Testis (tissue), 2 donors: ENCODE measurements at regions not wholly inside any gene's neighbourhood (a gene's known extent, or its start where the extent isn't known, plus 50 kb on each side); places are given as distances from the start of the nearest gene placed in this dataset.

Experiments
- DNase-seq: peaks from one replicate; pipeline ENCODE4 v3.0.0-alpha.2; 2019
- H3K27ac ChIP-seq, 2 donors: fragments of 200-600 bp; sonication (generic); one replicate each; pipeline ENCODE4 v1.5.1; 2019
- H3K27me3 ChIP-seq: fragments of 200-600 bp; sonication (generic); one replicate; pipeline ENCODE4 v1.5.1; 2019
- H3K36me3 ChIP-seq: fragments of 200-600 bp; sonication (generic); one replicate; pipeline ENCODE4 v1.5.1; 2017; ENCODE audit warnings: low read depth; ENCODE audit errors: missing control alignments
- H3K4me1 ChIP-seq: fragments of 200-600 bp; sonication (generic); one replicate; pipeline ENCODE4 v1.5.1; 2019
- H3K4me3 ChIP-seq, 2 donors: fragments of 200-600 bp; sonication (generic); one replicate each; pipeline ENCODE4 v1.5.1; 2017 to 2019
- H3K9me3 ChIP-seq: fragments of 200-600 bp; sonication (generic); one replicate; pipeline ENCODE4 v1.5.1; 2017
- CTCF ChIP-seq, 3 experiments: fragments of 450-650 bp in 2 of 3; fragments of 200-600 bp in 1 of 3; sonication (generic) in 1 of 3; IDR thresholded peaks; one replicate each; pipeline ENCODE4 v1.5.1; 2016 to 2019; ENCODE audit warnings: antibody characterized with exemption in 3 of 3, mild to moderate bottlenecking in 2 of 3, moderate library complexity in 1 of 3
- POLR2A ChIP-seq: fragments of 450-650 bp; IDR thresholded peaks from one replicate; pipeline ENCODE4 v1.6.1; 2017; ENCODE audit warnings: antibody characterized with exemption, mild to moderate bottlenecking, moderate library complexity
- WGBS, 2 donors: methylation state at CpG; one replicate each; pipeline ENCODE4 v1.1.5; 2018; 5-methylcytosine and 5-hydroxymethylcytosine counted together
- intact Hi-C: fragments of 100-400 bp; cut with DNase I; formaldehyde crosslinking; loops from one replicate; pipeline ENCODE4 v1.15.1; 2023; ENCODE audit warnings: low total_unique reads

GRCh38 chr4:136524039-136524438 is 1008.3 kb downstream of the PCDH18 start:
- WGBS, 2 donors = 93 to 100% methylated on average over 1 to 2 of the region's 2 CpGs
- intact Hi-C loops = no loop called here
- Histone ChIP-seq H3K9me3 (no peaks in the 10 kb centered on the region), H3K4me1 (no peaks in the 10 kb centered on the region), H3K36me3 (no peaks in the 10 kb centered on the region), H3K27me3 (no peaks in the 10 kb centered on the region), H3K27ac (no peak overlapping the region), H3K4me3 (no peak overlapping the region)
- no peak for TF ChIP-seq POLR2A
- no peak for TF ChIP-seq CTCF (IDR thresholded peaks at IDR 0.05)
- DNase-seq = no peak

- H3K27ac ChIP-seq = no peak overlapping the region
- intact Hi-C loops = no loop called here
- no peaks in the 10 kb centered on the region for H3K27me3 ChIP-seq
- H3K36me3 ChIP-seq = no peaks in the 10 kb centered on the region
- WGBS, 2 donors = 67 to 73% methylated on average over 3 of the region's 3 CpGs
- DNase-seq = no peak
- H3K4me3 ChIP-seq = no peak overlapping the region
- no peaks in the 10 kb centered on the region for H3K9me3 ChIP-seq
- no peaks in the 10 kb centered on the region for H3K4me1 ChIP-seq
- TF ChIP-seq CTCF (IDR thresholded peaks at IDR 0.05) (no peak), POLR2A (no peak)
Observed at GRCh38 chr4:136516371-136516770, 1015.9 kb downstream of the PCDH18 start.

- H3K4me1 ChIP-seq = no peaks in the 10 kb centered on the region
- H3K9me3 ChIP-seq = no peaks in the 10 kb centered on the region
- H3K36me3 ChIP-seq = no peaks in the 10 kb centered on the region
- no peak overlapping the region for H3K27ac ChIP-seq
- no peak for DNase-seq
- H3K27me3 ChIP-seq = no peaks in the 10 kb centered on the region
- H3K4me3 ChIP-seq = no peak overlapping the region
- TF ChIP-seq CTCF (IDR thresholded peaks at IDR 0.05) (no peak), POLR2A (no peak)
- intact Hi-C loops = no loop called here
- 58 to 81% methylated on average over 1 of the region's 1 CpG for WGBS, 2 donors
Observed at GRCh38 chr4:136505020-136505419, 1027.3 kb downstream of the PCDH18 start.

GRCh38 chr4:136495851-136496250 is 1036.4 kb downstream of the PCDH18 start:
- no peak for DNase-seq
- TF ChIP-seq POLR2A (no peak), CTCF (IDR thresholded peaks at IDR 0.05) (no peak)
- intact Hi-C loops = no loop called here

GRCh38 chr4:136495076-136495475 is 1037.2 kb downstream of the PCDH18 start:
- Histone ChIP-seq H3K4me3 (no peak overlapping the region), H3K4me1 (no peaks in the 10 kb centered on the region), H3K9me3 (no peaks in the 10 kb centered on the region), H3K27me3 (no peaks in the 10 kb centered on the region), H3K27ac (no peak overlapping the region), H3K36me3 (no peaks in the 10 kb centered on the region)
- intact Hi-C loops = no loop called here
- no peak for DNase-seq
- WGBS, 2 donors = 71 to 79% methylated on average over 3 of the region's 3 CpGs
- TF ChIP-seq POLR2A (no peak), CTCF (IDR thresholded peaks at IDR 0.05) (no peak)

More at GRCh38 chr4:136495851-136496250, 1036.4 kb downstream of the PCDH18 start:
- Histone ChIP-seq H3K36me3 (no peaks in the 10 kb centered on the region), H3K9me3 (no peaks in the 10 kb centered on the region), H3K4me1 (no peaks in the 10 kb centered on the region), H3K4me3 (no peak overlapping the region), H3K27me3 (no peaks in the 10 kb centered on the region), H3K27ac (no peak overlapping the region)
